GM12878 (cell line): ENCODE measurements at regions not wholly inside any gene's neighbourhood (a gene's known extent, or its start where the extent isn't known, plus 50 kb on each side); places are given as distances from the start of the nearest gene placed in this dataset.

ENCODE experiments used
- ATAC-seq: fragments of 200-7000 bp; cut with Tn5 transposase; 3 replicates; pipeline ENCODE4 v1.9.1; 2020; ENCODE audit warnings: mild to moderate bottlenecking, moderate library complexity
- BruUV-seq: library from RNA; stranded (reverse); fragments of 400-500 nt; replicated peaks from 2 replicates; lab custom pipeline; 2021; lab: Mats Ljungman, UMichigan
- CTCF ChIA-PET: fragments of 300-600 bp; sonication (Branson Sonifier 250); formaldehyde crosslinking; extraction: SDS; loops from one replicate; lab custom pipeline; 2021; ENCODE audit warnings: inconsistent platforms; lab: Yijun Ruan, JAX
- POLR2A ChIA-PET: fragments of 350-600 bp; formaldehyde crosslinking; extraction: SDS; loops from one replicate; lab custom pipeline; 2021; ENCODE audit warnings: inconsistent platforms; lab: Charles Lee
- RAD21 ChIA-PET: fragments of 300-600 bp; sonication (Branson Sonifier 250); formaldehyde crosslinking; loops from one replicate; lab custom pipeline; 2023; ENCODE audit warnings: antibody characterized with exemption; ENCODE audit not compliant: unreplicated experiment; lab: Charles Lee
- SMC1A ChIA-PET: fragments of 300-600 bp; sonication (Branson Sonifier 250); formaldehyde crosslinking; loops from one replicate; lab custom pipeline; 2023; ENCODE audit not compliant: unreplicated experiment, uncharacterized antibody; lab: Charles Lee
- DNase-seq: peaks from one replicate; pipeline ENCODE4 v3.0.0-alpha.2; 2011; ENCODE audit warnings: low read depth, low spot score
- FAIRE-seq: peaks from 3 replicates; lab custom pipeline; 2011; peaks lifted over from hg19 to GRCh38; lab: Jason Lieb, UNC
- H2AFZ ChIP-seq: 2 replicates; pipeline ENCODE4 v1.6.0; 2011; ENCODE audit warnings: low read depth, low read length, control low read depth; ENCODE audit not compliant: control insufficient read depth
- H3K27ac ChIP-seq: 2 replicates; pipeline ENCODE4 v1.5.1; 2011; ENCODE audit warnings: control low read depth; ENCODE audit not compliant: control insufficient read depth, insufficient read depth
- H3K27me3 ChIP-seq, 2 experiments: replicated peaks in 1 of 2; 2 replicates each; pipeline versions ENCODE4 v1.6.0 to v1.6.1; 2011; ENCODE audit warnings: low read length in 1 of 2; ENCODE audit not compliant: control insufficient read depth in 2 of 2, insufficient read depth in 2 of 2
- H3K36me3 ChIP-seq, 2 experiments: 2 replicates each; pipeline ENCODE4 v1.5.1; 2011; ENCODE audit warnings: low read length in 1 of 2; ENCODE audit not compliant: control insufficient read depth in 2 of 2, insufficient read depth in 2 of 2
- H3K4me1 ChIP-seq: 2 replicates; pipeline ENCODE4 v1.6.1; 2011; ENCODE audit warnings: mild to moderate bottlenecking, low read length, moderate library complexity, mixed read lengths; ENCODE audit not compliant: control insufficient read depth, insufficient read depth
- H3K4me2 ChIP-seq: 2 replicates; pipeline ENCODE4 v1.6.0; 2011; ENCODE audit warnings: control low read depth; ENCODE audit not compliant: control insufficient read depth, insufficient read depth
- H3K4me3 ChIP-seq: fragments of 200-600 bp; sonication (generic); 2 replicates; pipeline ENCODE4 v1.5.1; 2016
- H3K79me2 ChIP-seq: 2 replicates; pipeline ENCODE4 v1.6.0; 2011; ENCODE audit warnings: low read length; ENCODE audit not compliant: control insufficient read depth, insufficient read depth
- H3K9ac ChIP-seq: 2 replicates; pipeline ENCODE4 v1.8.0; 2011; ENCODE audit warnings: low read length, control low read depth, mixed read lengths; ENCODE audit not compliant: control insufficient read depth, insufficient read depth
- H3K9me3 ChIP-seq: replicated peaks from 3 replicates; pipeline ENCODE4 v1.5.1; 2011; ENCODE audit warnings: mild to moderate bottlenecking, low read length; ENCODE audit not compliant: control insufficient read depth, insufficient read depth
- H4K20me1 ChIP-seq: 2 replicates; pipeline ENCODE4 v1.6.0; 2011; ENCODE audit not compliant: control insufficient read depth, insufficient read depth
- CBX3 ChIP-seq: fragments of 200-600 bp; sonication (generic); IDR thresholded peaks from 2 replicates; pipeline ENCODE4 v1.6.1; 2016; ENCODE audit warnings: low read depth, borderline replicate concordance
- HDAC2 ChIP-seq: fragments of 200-600 bp; sonication (generic); IDR thresholded peaks from 2 replicates; pipeline ENCODE4 v1.6.1; 2017
- MEF2B ChIP-seq: fragments of 450-650 bp; IDR thresholded peaks from 2 replicates; pipeline ENCODE4 v1.6.1; 2018; ENCODE audit warnings: mild to moderate bottlenecking, moderate library complexity; ENCODE audit not compliant: partially characterized antibody, poor library complexity, severe bottlenecking
- MXI1 ChIP-seq: fragments of 150-350 bp; IDR thresholded peaks from 2 replicates; pipeline ENCODE4 v1.6.1; 2011; ENCODE audit warnings: low read depth, mild to moderate bottlenecking, inconsistent platforms, low read length, improper control_type of control experiment
- MYB ChIP-seq: fragments of 150-350 bp; IDR thresholded peaks from 2 replicates; pipeline ENCODE4 v1.6.1; 2014; ENCODE audit warnings: mild to moderate bottlenecking, low read depth, low read length, borderline replicate concordance
- NFYB ChIP-seq: IDR thresholded peaks from 2 replicates; pipeline ENCODE4 v1.6.1; 2011; ENCODE audit warnings: low read depth, mild to moderate bottlenecking, low read length, improper control_type of control experiment, moderate library complexity; ENCODE audit not compliant: insufficient read depth
- PAX8 ChIP-seq: fragments of 450-650 bp; IDR thresholded peaks from 2 replicates; pipeline ENCODE4 v1.6.1; 2017; ENCODE audit warnings: mild to moderate bottlenecking, moderate library complexity
- PML ChIP-seq: IDR thresholded peaks from 2 replicates; pipeline ENCODE4 v1.6.1; 2012; ENCODE audit warnings: low read length, inconsistent platforms
- RAD21 ChIP-seq: IDR thresholded peaks from 2 replicates; pipeline ENCODE4 v1.6.1; 2011; ENCODE audit warnings: mild to moderate bottlenecking, low read depth, low read length, moderate library complexity; ENCODE audit not compliant: insufficient read depth
- SMAD5 ChIP-seq: IDR thresholded peaks from 2 replicates; pipeline ENCODE4 v1.6.1; 2016; ENCODE audit warnings: antibody characterized with exemption, low read depth
- SMC3 ChIP-seq: IDR thresholded peaks from 2 replicates; pipeline ENCODE4 v1.6.1; 2011; ENCODE audit warnings: low read length, improper control_type of control experiment, borderline replicate concordance
- SREBF2 ChIP-seq: IDR thresholded peaks from 2 replicates; pipeline ENCODE4 v1.6.1; 2012; ENCODE audit warnings: mild to moderate bottlenecking, low read length
- YY1 ChIP-seq: IDR thresholded peaks from 2 replicates; pipeline ENCODE4 v1.6.1; 2011; ENCODE audit warnings: low read depth, mild to moderate bottlenecking, low read length
- ZNF207 ChIP-seq: fragments of 450-650 bp; IDR thresholded peaks from 2 replicates; pipeline ENCODE4 v1.6.1; 2014; ENCODE audit warnings: antibody characterized with exemption, mild to moderate bottlenecking, borderline replicate concordance
- WGBS: methylation state at CpG from one replicate; pipeline ENCODE4 v1.1.6; 2016; ENCODE audit warnings: low lambda C conversion rate; ENCODE audit not compliant: insufficient replicate concordance, insufficient coverage; ENCODE audit errors: missing lambda C conversion rate; 5-methylcytosine and 5-hydroxymethylcytosine counted together
- in situ Hi-C: fragments of 300-500 bp; cut with MboI; formaldehyde crosslinking; loops from 9 replicates; pipeline ENCODE4 v1.14.3; 2018; ENCODE audit warnings: mixed read lengths
- intact Hi-C: fragments of 100-400 bp; cut with micrococcal nuclease; formaldehyde crosslinking; loops from one replicate; pipeline ENCODE4 v1.14.2; 2022; ENCODE audit not compliant: unreplicated experiment
- TF ChIP-seq, protein P1 (sequence below): IDR thresholded peaks from 2 replicates; pipeline ENCODE4 v1.6.1; 2011; ENCODE audit warnings: borderline replicate concordance, low read depth, mild to moderate bottlenecking, moderate library complexity, low read length; ENCODE audit not compliant: insufficient read depth, poor library complexity, severe bottlenecking
- TF ChIP-seq, protein P2 (sequence below): fragments of 450-650 bp; IDR thresholded peaks from 2 replicates; pipeline ENCODE4 v1.6.1; 2017; ENCODE audit warnings: antibody characterized with exemption, mild to moderate bottlenecking, moderate library complexity

DNA sequence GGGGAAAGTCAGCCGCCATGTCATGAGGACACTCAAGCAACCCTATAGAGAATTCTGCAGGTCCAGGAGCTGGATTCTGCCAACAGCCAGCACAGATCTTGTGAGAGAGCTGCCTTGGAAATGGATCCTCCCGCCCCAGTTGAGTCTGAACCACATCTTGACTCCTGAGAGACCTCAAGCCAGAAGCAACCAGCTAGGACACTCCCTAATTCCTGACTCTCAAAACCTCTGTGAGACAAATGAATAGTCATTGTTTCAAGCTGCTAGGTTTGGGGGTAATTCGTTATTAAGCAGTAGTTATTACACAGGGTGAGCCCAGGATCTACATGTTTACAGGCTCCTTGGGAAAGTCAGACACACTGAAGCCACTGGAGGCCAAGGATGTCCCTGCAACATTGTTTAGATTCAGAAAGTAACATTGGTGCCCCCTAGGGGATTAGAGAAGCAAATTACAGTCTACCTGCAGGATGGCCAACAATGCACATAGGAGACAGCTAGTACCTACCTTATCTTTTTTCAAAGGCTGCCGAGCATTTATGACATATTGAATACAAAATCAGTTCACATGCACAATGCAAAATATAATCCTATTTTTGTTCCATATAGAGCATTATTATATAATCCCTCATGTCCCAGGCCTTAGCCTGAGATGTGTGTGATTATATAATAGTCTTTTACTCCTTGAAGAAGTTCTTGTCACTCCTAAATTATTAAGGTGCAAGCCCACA, 57.9 kb upstream of the FICD start:
- ChIA-PET POLR2A (interaction anchor here (0.7 kb wide), 1 partner anchor 43 kb away, joined by 10 read pairs; no protein-coding TSS in a partner anchor), RAD21 (interaction anchor here (0.6 to 2.5 kb wide), 17 partner anchors 10 to 1184 kb away, joined by 3 to 23 read pairs (median 4); no protein-coding TSS in a partner anchor), SMC1A (interaction anchor here (0.5 to 4.7 kb wide), 16 partner anchors 15 to 465 kb away, joined by 3 to 32 read pairs (median 4); no protein-coding TSS in a partner anchor), CTCF (interaction anchor here (0.6 to 4.8 kb wide), 38 partner anchors 9 to 787 kb away, joined by 3 to 51 read pairs (median 4); no protein-coding TSS in a partner anchor)
- Histone ChIP-seq H3K27me3 (no peaks in the 10 kb centered on the region), H3K79me2 (no peaks in the 10 kb centered on the region), H3K36me3 (no peaks in the 10 kb centered on the region), H4K20me1 (no peaks in the 10 kb centered on the region), H3K27ac (no peak overlapping the region), H2AFZ (no peak overlapping the region), H3K4me2 (no peak overlapping the region), H3K9me3 (no peaks in the 10 kb centered on the region; the same call in 2 of the 3 replicates), H3K4me3 (no peak overlapping the region), H3K4me1 (peaks cover 7% of the 10 kb centered on the region; the same call in 1 of the 2 replicates), H3K9ac (no peak overlapping the region)
- WGBS: 25% methylated on average over 4 of the region's 4 CpGs
- peak; percentile 34 for DNase-seq
- in situ Hi-C loops: no loop called here
- BruUV-seq: no TSS peak
- peak; percentile 89 for ATAC-seq
- peak; percentile 86 for FAIRE-seq
- intact Hi-C loops: loop anchor here (1.0 to 10.0 kb wide), 9 partner anchors 54 to 466 kb away; no protein-coding TSS in a partner anchor
- TF ChIP-seq PAX8 (no peak), HDAC2 (no peak), MEF2B (no peak), YY1 (0 out of 2 replicates have a peak, but pooled peaks have one; percentile 19), ZNF207 (no peak), MXI1 (no peak), NFYB (no peak), CBX3 (no peak), MYB (no peak), SREBF2 (no peak), PML (no peak), RAD21 (peak; percentile 91), SMC3 (peak; percentile 88), SMAD5 (no peak)
- TF ChIP-seq, protein P1, sequence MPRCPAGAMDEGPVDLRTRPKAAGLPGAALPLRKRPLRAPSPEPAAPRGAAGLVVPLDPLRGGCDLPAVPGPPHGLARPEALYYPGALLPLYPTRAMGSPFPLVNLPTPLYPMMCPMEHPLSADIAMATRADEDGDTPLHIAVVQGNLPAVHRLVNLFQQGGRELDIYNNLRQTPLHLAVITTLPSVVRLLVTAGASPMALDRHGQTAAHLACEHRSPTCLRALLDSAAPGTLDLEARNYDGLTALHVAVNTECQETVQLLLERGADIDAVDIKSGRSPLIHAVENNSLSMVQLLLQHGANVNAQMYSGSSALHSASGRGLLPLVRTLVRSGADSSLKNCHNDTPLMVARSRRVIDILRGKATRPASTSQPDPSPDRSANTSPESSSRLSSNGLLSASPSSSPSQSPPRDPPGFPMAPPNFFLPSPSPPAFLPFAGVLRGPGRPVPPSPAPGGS: no peak
- TF ChIP-seq, protein P2, sequence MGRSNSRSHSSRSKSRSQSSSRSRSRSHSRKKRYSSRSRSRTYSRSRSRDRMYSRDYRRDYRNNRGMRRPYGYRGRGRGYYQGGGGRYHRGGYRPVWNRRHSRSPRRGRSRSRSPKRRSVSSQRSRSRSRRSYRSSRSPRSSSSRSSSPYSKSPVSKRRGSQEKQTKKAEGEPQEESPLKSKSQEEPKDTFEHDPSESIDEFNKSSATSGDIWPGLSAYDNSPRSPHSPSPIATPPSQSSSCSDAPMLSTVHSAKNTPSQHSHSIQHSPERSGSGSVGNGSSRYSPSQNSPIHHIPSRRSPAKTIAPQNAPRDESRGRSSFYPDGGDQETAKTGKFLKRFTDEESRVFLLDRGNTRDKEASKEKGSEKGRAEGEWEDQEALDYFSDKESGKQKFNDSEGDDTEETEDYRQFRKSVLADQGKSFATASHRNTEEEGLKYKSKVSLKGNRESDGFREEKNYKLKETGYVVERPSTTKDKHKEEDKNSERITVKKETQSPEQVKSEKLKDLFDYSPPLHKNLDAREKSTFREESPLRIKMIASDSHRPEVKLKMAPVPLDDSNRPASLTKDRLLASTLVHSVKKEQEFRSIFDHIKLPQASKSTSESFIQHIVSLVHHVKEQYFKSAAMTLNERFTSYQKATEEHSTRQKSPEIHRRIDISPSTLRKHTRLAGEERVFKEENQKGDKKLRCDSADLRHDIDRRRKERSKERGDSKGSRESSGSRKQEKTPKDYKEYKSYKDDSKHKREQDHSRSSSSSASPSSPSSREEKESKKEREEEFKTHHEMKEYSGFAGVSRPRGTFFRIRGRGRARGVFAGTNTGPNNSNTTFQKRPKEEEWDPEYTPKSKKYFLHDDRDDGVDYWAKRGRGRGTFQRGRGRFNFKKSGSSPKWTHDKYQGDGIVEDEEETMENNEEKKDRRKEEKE: no peak
